GM12892 (cell line): ENCODE measurements at regions not wholly inside any gene's neighbourhood (a gene's known extent, or its start where the extent isn't known, plus 50 kb on each side); places are given as distances from the start of the nearest gene placed in this dataset.

Source experiments
- POLR2A ChIP-seq: IDR thresholded peaks from 2 replicates; pipeline ENCODE4 v1.6.1; 2011; ENCODE audit warnings: low read depth, low read length, control low read depth
- POLR2AphosphoS5 ChIP-seq: IDR thresholded peaks from 2 replicates; pipeline ENCODE4 v1.6.1; 2011; ENCODE audit warnings: low read depth, low read length, control low read depth
- TAF1 ChIP-seq: IDR thresholded peaks from 2 replicates; pipeline ENCODE4 v1.6.1; 2011; ENCODE audit warnings: low read depth, mild to moderate bottlenecking, control low read depth, low read length, borderline replicate concordance

- TF ChIP-seq POLR2A: no peak
- TF ChIP-seq POLR2AphosphoS5: no peak
- no peak for TF ChIP-seq TAF1
These were observed 1380.5 kb upstream of the CDH8 start for GRCh38 chr16:63416712-63417111.
